ENCODE measurements at regions not wholly inside any gene's neighbourhood (a gene's known extent, or its start where the extent isn't known, plus 50 kb on each side); places are given as distances from the start of the nearest gene placed in this dataset.

- TF ChIP-seq POLR2A (IDR thresholded peaks at IDR 0.05) = no peak
- no peak for TF ChIP-seq POLR2AphosphoS5 (IDR thresholded peaks at IDR 0.05)
- no peak for TF ChIP-seq CTCF (IDR thresholded peaks at IDR 0.05)
- TF ChIP-seq EP300 (IDR thresholded peaks at IDR 0.05) = no peak
These were observed 644.1 kb upstream of the GNPDA2 start for GRCh38 chr4:45370408-45370807.
